ENCODE measurements at regions not wholly inside any gene's neighbourhood (a gene's known extent, or its start where the extent isn't known, plus 50 kb on each side); places are given as distances from the start of the nearest gene placed in this dataset.

DNA sequence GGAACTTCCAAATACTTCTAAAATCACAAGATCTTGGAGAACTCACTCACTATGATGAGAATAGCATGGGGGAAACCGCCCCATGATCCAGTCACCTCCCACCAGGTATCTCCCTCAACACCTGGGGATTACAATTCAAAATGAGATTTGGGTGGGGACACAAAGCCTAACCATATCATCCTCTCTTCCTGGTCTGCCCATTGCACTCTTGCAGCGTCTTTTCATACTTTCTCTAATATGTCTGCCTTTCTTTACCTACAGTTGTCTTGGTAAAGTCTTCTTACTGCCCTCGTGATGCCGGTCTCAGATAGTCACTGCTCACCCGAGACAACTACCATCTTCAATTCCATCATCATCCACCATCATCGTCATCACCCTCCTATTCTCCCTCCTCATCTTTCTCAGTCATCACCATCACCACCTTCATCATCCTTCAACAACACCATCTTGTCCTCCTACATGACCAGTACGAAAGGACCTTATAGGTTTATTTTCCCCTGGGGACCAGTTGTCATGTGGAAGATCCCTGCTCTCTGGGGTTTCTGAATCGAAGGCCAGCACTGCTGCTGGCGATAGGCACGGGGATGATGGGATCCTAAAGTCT lies 58.5 kb upstream of the CASZ1 start:
- TF ChIP-seq, protein P1, sequence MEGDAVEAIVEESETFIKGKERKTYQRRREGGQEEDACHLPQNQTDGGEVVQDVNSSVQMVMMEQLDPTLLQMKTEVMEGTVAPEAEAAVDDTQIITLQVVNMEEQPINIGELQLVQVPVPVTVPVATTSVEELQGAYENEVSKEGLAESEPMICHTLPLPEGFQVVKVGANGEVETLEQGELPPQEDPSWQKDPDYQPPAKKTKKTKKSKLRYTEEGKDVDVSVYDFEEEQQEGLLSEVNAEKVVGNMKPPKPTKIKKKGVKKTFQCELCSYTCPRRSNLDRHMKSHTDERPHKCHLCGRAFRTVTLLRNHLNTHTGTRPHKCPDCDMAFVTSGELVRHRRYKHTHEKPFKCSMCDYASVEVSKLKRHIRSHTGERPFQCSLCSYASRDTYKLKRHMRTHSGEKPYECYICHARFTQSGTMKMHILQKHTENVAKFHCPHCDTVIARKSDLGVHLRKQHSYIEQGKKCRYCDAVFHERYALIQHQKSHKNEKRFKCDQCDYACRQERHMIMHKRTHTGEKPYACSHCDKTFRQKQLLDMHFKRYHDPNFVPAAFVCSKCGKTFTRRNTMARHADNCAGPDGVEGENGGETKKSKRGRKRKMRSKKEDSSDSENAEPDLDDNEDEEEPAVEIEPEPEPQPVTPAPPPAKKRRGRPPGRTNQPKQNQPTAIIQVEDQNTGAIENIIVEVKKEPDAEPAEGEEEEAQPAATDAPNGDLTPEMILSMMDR (IDR thresholded peaks at IDR 0.05), result no peak

DNA sequence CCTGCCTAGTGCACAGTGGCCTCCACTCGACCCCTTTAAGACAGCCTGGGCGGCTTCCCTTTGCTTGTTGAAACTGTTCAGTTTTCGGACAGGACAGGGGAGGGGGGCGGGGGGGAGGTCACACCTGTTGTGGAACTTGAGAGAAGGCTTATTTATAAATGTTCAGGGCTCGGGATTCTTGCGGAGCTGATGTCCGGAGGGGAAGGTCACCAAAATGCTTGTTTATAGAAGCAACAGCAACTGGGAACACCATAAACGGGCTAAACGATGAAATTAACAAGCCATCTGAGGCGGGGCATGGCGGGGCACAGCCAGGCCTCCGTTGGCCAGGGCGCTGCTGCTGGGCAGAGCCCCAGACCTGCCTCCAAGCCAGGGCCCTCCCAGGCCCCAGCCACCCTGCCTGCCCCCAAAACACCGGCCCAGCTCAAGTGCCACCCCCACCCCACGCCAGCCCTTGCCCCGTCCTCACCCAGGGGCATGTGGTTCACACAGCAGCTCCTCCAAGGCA lies 59.8 kb upstream of the CASZ1 start:
- TF ChIP-seq, protein P1 (IDR thresholded peaks at IDR 0.05), result no peak

DNA sequence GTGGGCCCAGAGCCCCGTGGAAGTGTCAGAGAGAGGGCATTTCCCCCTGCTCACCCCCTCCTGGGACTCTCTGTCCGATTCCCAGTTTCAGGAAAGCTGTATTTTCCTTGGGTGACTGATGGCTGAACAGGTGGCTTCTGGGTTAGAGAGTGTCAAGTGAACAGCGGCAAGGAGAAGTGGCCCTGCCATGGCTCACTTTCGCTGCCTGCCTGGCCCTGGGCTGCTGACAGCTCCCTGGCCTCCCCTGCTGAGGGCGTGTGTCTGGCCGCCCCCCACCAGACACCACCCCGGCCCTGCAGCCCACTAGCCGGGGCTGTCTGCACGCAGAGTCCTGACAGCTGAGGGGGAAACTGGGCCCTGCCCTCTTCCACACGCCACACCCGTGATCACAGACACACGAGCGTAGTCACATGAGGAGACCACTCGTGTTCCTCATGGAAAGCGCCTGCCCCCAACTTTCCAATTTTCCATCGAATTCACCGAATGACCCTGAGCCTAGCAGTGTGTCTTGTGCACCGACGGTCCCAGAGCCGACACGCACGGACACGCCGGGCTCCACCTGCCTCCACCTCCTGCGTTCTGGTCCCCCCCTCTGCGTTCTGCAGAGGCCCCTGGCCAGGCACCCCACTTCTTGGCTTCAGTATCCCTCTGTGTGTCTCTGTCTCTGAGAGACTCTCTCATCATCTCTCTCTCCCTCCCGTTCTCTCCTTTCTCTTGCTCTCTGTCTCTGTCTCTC lies 60.6 kb upstream of the CASZ1 start:
- TF ChIP-seq, protein P1 (IDR thresholded peaks at IDR 0.05), result no peak

DNA sequence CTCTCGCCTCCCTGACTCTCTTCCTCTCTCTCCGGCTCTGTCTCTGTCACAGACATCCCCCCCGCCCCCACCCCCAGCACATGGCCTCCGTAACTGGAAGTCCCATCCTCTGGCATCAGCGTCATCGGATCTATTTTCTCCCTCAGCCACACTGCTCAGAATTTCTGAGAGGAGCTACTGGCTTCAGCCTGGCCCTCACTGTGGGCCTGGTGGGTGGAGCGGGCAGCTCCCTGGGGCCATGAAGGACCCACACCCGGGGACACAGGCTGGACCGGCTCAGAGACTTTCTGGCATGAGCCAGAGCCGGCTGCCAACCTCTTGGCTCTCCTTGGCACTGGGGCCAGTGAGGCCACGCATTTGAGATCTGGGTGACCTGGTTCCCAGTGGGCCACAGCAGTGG lies 61.2 kb upstream of the CASZ1 start:
- TF ChIP-seq, protein P1 (IDR thresholded peaks at IDR 0.05), result no peak

DNA sequence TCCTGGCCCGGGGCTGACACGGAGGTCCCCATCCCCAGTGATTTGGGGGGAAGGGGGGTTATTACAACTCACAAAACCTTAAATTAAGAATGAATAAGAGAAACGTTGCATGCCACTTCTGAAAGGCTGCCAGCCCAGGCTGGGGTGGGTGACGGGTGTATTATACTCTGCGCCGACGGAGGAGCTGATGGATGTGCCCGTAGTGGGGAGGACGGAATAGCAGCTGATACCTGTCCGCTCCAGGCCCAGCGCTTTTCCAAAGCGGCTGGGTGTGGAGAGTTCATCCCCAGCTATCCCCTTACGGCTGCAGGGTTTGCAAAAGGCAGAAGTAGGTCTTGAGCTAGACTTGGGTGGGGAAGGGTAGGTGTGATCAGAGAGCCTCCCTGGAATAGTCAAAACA lies 63.8 kb upstream of the CASZ1 start:
- TF ChIP-seq, protein P1 (IDR thresholded peaks at IDR 0.05), result no peak

DNA sequence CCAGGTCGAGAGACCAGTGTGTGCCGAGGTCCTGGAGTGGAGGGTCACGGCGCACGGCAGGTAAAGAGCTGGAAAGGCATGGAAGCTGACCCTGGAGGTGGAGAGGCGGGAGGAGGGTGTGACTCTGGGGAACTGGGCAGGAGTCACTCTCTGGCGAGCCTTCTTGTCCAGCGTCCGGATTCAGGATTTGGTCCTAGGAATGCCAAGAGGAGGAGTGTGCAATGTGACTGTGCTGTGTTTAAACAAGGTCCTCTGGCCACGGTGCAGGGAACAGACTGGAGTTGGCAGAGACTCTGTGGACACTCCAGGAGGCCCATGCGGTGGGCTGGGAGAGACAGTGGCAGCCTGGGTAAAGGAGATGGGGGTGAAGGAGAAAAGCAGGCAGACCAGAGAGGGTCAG lies 64.2 kb upstream of the CASZ1 start:
- TF ChIP-seq, protein P1 (IDR thresholded peaks at IDR 0.05), result no peak

DNA sequence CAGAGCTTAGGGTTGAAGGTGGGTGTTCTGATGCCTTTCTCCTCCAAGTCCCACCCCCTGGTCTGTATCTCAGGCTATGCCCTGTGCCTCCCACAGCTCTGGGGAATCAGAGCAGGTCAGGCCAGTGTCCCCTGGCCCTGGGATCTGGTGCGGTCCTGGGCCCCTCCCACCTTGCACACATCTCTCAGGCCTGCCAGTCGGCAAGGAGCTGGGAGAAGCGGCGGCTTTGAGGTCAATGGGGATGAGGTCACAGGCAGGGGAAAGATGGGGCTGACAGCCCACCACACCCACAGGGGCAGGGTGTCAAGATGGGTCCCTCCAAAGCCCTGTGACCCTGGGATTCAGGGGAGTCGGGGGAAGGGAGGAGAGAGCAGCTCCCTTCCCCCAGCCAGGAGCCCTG lies 65.4 kb upstream of the CASZ1 start:
- TF ChIP-seq, protein P1 (IDR thresholded peaks at IDR 0.05), result no peak

Measured in LNCAP (cell line).